Kidney tubule cell (primary cell): ENCODE measurements at regions not wholly inside any gene's neighbourhood (a gene's known extent, or its start where the extent isn't known, plus 50 kb on each side); places are given as distances from the start of the nearest gene placed in this dataset.
"Not testable (repeated sequence)": the region's sequence is repeated elsewhere in the genome, so short reads cannot be mapped to it uniquely, and the experiment has no call there.

Source experiments
- DNase-seq: peaks from one replicate; pipeline ENCODE4 v3.0.0-alpha.2; 2018; ENCODE audit warnings: low spot score

GRCh38 chr14:59006179-59006578 lies 182.3 kb upstream of the DAAM1 start:
- DNase-seq: not testable (repeated sequence)

- no peak for DNase-seq
Observed at GRCh38 chr14:59009967-59010366, 178.5 kb upstream of the DAAM1 start.

GRCh38 chr14:59013672-59014298 lies 174.7 kb upstream of the DAAM1 start:
- DNase-seq: peak; percentile 42

- no peak for DNase-seq
Observed at GRCh38 chr14:59015482-59015881, 173.0 kb upstream of the DAAM1 start.

GRCh38 chr14:59017285-59017965 lies 171.0 kb upstream of the DAAM1 start:
- DNase-seq: no peak

GRCh38 chr14:59018460-59018859 lies 170.0 kb upstream of the DAAM1 start:
- DNase-seq: no peak

GRCh38 chr14:59018978-59019377 lies 169.5 kb upstream of the DAAM1 start:
- peak; percentile 6 for DNase-seq

GRCh38 chr14:59020382-59020781 lies 168.1 kb upstream of the DAAM1 start:
- peak; percentile 49 for DNase-seq

GRCh38 chr14:59022144-59022543 lies 166.3 kb upstream of the DAAM1 start:
- no peak for DNase-seq

GRCh38 chr14:59026081-59026480 lies 162.4 kb upstream of the DAAM1 start:
- no peak for DNase-seq

GRCh38 chr14:59026640-59027039 lies 161.8 kb upstream of the DAAM1 start:
- not testable (repeated sequence) for DNase-seq

- peak; percentile 98 for DNase-seq
Observed at GRCh38 chr14:59028476-59029202, 159.8 kb upstream of the DAAM1 start.

GRCh38 chr14:59032826-59033225 lies 155.6 kb upstream of the DAAM1 start:
- peak; percentile 20 for DNase-seq

- DNase-seq: no peak
Observed at GRCh38 chr14:59036134-59036533, 152.3 kb upstream of the DAAM1 start.

- no peak for DNase-seq
Observed at GRCh38 chr14:59037086-59037485, 151.4 kb upstream of the DAAM1 start.

GRCh38 chr14:59037620-59038019 lies 150.8 kb upstream of the DAAM1 start:
- DNase-seq: no peak

GRCh38 chr14:59038746-59039145 lies 149.7 kb upstream of the DAAM1 start:
- DNase-seq: no peak

- no peak for DNase-seq
Observed at GRCh38 chr14:59041308-59041707, 147.2 kb upstream of the DAAM1 start.

- DNase-seq: no peak
Observed at GRCh38 chr14:59044707-59045106, 143.8 kb upstream of the DAAM1 start.

- peak; percentile 47 for DNase-seq
Observed at GRCh38 chr14:59046746-59047145, 141.7 kb upstream of the DAAM1 start.

GRCh38 chr14:59055006-59055405 lies 133.5 kb upstream of the DAAM1 start:
- no peak for DNase-seq

GRCh38 chr14:59055439-59056045 lies 132.9 kb upstream of the DAAM1 start:
- peak; percentile 62 for DNase-seq

- no peak for DNase-seq
Observed at GRCh38 chr14:59057551-59057950, 130.9 kb upstream of the DAAM1 start.
